ENCODE measurements at regions not wholly inside any gene's neighbourhood (a gene's known extent, or its start where the extent isn't known, plus 50 kb on each side); places are given as distances from the start of the nearest gene placed in this dataset.
"Not testable (repeated sequence)": the region's sequence is repeated elsewhere in the genome, so short reads cannot be mapped to it uniquely, and the experiment has no call there.

DNA sequence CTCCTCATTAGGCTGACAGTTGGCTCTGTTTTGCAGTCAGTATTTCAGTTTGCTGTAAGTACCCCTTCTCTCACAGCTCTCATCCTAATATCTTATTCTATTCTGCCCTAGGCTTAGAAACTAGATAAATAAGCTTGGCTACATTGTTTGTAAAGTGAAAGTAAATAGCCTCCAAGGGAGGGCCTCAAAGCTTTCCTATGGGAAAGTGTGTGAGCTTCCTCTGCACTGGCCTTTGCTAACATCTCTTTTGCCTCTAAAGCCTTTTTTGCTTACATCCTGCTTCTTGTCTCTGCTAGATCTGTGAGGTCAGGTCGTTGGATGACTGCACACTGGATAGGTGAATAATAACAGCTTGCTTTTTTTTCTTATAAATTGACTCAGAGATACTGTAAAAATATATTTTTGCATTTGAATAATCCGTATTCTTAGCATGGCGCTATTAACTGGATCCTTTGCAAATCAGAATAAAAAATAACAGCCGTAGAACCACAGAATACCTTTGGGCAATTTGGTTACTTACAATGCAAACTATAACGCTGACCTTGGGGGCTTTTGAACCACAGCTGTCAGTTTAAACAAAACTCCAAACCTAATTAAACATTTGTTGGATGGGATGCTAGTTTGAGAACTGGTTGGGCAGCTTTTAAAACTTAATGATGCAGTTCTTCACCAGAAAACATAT, 55.1 kb downstream of the TTC6 start:
- DNase-seq (ENCODE audit: low read depth): no peak

DNA sequence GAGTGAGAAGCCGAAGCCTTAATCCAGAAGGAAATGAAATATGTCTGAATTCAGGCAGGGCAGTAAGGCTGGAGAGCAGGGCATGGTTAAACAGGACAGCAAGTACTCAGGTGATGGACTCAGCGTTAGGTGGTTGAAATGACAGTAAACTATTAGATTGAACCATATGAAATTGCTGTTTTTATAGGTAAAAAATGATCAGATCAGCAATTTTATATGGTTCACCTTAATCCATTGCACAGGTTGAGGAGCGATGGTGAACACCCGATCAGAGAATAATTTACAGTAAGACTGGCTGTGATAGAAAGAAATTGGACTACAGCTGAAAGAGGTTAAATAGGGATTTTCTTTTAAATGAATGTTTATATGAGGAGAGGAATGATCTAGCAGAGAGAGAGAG, 56.6 kb downstream of the TTC6 start:
- DNase-seq (ENCODE audit: low read depth): no peak

DNA sequence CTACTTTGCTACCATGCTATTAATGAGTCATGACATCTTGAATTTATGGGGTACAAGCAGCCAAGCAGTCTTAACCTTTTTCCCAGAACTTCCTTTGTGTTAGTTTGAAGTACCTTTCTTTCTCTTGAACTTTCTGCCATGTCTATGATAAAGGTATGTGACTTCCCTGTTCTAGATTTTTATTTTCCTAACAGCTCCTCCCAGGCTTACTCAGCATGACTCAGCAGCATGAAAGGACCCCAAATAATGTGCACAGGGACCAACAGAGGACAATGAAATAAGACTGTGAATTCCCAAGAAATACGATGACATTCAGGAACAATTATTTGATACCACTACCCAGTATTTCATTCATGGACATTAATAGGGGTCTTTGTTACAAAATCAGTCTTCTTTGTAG, 60.0 kb downstream of the TTC6 start:
- DNase-seq (ENCODE audit: low read depth): no peak

DNA sequence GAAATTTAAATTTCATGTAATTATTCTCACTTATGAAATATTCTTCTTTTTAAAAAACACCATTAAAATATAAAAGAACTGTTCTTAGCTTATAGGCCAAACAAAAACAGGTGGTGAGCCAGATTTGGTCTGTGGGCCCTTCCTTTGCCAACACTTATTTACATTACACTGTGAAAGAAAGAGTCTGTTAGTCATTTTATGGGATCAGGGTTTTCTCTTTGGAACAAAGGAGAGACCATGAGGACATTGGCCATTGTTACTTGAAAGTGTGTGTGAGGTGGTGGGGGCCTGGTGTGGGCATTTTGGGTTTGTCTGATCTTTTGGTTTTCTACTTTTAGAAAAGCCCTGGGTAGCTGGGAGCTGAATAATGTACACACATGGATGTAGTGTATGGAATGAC, 62.7 kb downstream of the TTC6 start:
- no peak for DNase-seq (ENCODE audit: low read depth)

DNA sequence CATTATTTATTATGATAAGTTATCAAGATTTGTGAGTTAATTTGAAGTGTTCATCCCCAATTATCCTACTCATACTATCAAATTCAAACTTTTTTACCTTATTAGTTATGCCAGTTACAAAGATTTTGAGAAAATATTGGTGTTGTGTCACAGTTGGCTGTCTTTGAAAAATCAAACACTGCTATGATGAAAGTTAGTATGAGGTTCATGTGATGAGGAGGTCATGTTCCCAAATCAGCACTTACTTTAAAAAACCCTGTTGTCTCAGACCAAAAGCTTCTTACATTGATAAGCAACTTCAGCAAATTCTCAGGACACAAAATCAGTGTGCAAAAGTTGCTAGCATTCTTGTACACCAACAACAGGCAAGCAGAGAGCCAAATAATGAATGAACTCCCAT, 68.1 kb downstream of the TTC6 start:
- DNase-seq (ENCODE audit: low read depth): no peak

DNA sequence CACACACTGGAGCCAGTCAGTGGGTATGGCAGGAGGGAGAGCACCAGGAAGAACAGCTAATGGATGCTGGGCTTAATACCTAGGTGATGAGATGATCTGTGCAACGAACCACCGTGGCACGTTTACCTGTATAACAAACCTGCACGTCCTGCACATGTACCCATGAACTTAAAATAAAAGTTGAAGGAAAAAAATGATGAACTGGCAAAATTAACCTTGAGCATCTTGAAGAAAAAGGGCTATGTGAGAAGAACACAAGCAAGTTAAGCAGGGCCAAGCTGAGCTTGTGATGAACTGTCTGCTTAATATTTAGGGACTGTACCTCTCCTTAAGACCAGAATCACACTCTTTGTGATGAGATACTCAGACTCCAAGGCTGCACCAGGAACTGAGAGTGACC, 70.0 kb downstream of the TTC6 start:
- no peak for DNase-seq (ENCODE audit: low read depth)

DNA sequence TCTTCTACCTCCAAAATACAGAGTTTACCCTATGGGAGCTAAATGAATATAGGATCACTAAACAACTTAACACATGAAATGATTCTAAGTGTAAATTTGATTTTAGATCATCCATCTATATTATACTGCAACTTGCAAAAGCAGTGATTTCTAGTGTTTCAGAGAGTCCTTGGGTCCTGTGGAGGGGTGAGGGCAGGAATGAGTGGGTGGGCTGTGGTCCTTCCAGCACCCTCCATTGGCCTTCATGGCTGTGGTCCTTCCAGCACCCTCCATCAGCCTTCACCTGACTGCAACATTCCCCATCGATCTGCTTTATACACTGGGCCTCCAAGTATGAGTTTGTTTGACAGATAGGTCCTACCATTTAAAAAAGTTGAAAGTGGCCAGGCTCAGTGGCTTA, 70.5 kb downstream of the TTC6 start:
- DNase-seq (ENCODE audit: low read depth): no peak

DNA sequence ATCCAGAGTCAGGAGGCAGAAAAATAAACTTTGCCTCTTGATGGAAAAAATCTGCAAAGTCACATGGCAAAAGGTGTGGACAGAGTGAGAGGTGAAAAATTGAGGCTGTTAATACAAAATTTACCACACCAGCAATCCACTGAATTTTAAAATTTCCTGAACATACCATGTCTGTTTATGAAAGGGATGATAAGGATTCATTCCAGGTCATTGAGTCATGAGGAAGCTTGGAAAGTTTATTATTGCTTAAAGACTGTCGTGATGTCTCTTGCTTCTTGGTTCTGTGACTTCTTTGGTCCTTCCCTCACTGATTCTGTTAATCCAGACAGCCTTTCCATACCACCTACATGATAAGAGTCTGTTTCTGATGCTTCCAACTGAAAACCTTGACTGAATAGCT, 73.2 kb downstream of the TTC6 start:
- DNase-seq (ENCODE audit: low read depth): no peak

DNA sequence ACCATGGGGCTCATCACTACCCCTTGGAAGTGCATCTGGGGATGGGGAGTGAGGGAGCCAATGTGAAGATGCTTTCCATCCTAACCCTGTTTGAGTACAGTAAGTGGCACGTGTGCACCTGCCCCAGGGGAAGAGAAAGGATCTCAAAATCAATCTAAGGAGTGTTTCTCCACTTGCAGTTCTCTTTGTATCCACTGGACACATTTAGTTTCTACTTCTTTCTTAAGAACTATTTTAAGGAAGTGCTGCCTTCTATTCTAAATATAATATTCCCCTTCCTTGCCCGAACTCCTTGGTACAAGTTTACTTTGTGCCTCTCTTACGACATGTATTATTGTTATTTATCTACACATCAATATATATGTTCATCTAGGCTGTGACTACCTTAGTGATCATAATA, 73.8 kb downstream of the TTC6 start:
- no peak for DNase-seq (ENCODE audit: low read depth)

DNA sequence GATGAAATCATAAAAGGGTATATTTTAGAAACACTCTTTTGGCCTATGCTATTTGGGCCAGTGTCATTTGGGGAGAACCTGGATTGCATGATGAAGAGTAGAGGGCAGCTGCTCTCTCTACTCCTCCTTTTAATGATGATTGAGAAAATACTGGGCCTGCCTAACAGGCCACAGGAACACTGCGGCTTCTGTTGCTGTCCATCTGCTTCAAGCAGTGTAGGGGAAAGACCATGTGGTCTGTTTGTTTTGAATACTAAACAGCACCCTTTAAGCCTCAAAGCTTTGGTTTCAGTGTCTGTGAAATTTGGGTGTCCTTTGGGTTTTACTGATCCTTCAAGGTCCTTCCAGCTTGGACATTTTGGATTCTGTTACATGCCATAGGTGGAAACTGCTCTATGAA, 78.0 kb downstream of the TTC6 start:
- no peak for DNase-seq (ENCODE audit: low read depth)

DNA sequence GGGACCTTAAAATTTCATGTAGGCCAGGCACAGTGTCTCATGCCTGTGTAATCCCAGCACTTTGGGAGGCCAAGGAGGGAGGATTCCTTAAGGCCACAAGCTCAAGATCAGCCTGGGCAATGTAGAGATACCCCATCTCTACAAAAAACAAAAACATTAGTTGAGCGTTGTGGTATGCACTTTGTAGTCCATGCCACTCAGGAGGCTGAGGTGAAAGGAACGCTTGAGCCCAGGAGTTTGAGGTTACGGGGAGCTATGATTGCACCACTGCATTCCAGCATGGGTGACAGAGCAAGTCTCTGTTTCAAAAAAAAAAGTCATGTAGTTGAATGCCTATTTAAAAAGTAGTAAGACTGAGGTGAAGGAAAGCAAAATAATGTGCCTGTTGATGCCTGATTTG, 83.5 kb downstream of the TTC6 start:
- DNase-seq (ENCODE audit: low read depth): no peak

DNA sequence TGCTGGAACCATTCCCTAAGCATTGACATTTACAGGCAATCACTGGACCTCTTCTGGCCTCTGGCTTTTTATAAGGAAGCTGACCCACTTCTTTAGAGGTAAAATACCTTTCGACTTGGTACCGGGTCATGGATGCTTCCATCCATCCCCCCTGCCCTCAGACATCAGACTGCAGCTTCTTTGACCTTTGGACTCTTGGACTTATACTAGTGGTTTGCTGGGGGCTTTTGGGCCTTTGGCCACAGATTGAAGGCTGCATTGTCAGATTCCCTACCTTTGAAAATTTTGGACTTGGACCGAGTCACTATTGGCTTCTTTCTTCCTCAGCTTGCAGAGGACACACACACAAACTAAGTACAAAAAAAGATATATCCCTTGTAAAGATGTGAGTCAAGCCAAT, 86.1 kb downstream of the TTC6 start:
- no peak for DNase-seq (ENCODE audit: low read depth)

DNA sequence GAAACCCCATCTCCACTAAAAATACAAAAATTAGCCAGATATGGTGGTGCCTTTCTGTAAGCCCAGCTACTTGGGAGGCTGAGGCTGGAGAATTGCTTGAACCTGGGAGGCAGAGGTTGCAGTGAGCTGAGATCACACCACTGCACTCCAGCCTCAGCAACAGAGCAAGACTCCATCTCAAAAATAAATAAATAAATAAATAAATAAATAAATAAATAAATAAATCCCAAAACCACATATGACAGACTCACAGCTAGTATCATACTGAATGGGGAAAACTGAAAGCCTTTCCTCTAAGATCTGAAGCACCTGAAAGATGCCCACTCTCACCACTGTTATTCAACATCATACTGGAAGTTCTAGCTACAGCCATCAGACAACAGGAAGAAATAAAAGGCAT, 97.3 kb downstream of the TTC6 start:
- not testable (repeated sequence) for DNase-seq (ENCODE audit: low read depth)

DNA sequence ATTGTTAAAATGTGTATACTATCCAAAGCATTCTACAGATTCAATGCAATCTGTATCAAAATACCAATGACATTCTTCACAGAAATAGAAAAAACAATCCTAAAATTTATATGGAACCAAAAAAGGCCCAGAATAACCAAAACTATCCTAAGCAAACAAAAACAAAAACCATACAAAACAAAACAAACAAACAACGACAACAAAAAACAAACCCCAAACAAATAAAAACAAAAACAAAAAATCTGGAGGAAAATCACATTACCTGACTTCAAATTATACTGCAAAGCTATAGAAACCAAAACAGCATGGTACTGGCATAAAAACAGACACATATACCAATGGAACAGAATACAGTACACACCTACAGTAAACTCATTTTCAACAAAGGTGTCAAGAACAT, 98.0 kb downstream of the TTC6 start:
- DNase-seq (ENCODE audit: low read depth): not testable (repeated sequence)

DNA sequence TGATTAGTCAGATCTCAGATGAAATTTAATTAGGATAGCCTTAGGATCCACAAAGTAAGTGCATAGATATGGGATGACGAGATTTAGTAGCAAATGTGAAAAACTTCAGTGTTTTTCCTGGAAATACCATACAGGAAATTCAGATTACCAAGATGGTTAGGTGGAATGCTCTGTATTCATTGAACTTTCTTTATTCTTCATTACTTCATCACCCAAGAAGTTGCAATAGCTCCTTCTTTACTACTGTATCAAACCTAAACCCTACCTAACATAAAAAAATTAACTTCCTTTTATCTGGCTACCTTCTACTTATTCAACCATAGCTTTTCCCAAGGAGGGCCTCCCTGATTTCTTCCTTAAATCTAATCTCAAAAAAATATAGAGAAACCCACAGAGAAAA, 100.4 kb downstream of the TTC6 start:
- no peak for DNase-seq (ENCODE audit: low read depth)

DNA sequence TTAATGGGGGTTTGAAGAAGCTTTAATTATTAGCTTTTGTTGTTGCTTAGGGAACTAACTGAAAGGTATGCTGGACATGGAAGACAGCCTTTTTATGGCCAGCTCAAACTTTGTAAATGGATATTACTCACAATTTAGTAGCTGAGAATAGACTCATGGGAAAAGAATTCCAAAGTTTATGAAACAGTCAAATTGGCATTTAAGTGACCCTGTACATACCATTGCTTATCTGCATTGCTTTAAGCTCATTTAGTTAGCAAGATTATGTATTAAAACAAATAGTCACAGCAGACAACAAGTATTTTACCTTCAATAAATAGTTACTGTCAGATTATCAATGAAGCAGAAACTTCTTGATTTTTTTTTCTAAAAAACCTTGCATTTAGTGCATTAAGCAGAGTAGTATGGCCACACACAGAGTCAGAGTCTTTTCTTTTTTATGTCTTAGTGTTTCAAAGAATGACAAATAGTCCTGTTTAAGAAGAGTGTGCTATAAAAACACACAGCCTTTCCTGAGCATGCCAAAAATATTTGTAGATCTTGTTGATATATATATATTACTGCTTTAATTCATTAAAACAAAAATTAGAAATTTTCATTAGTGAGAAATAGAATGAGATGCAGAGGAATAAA, 102.2 kb downstream of the TTC6 start:
- DNase-seq (ENCODE audit: low read depth): no peak

DNA sequence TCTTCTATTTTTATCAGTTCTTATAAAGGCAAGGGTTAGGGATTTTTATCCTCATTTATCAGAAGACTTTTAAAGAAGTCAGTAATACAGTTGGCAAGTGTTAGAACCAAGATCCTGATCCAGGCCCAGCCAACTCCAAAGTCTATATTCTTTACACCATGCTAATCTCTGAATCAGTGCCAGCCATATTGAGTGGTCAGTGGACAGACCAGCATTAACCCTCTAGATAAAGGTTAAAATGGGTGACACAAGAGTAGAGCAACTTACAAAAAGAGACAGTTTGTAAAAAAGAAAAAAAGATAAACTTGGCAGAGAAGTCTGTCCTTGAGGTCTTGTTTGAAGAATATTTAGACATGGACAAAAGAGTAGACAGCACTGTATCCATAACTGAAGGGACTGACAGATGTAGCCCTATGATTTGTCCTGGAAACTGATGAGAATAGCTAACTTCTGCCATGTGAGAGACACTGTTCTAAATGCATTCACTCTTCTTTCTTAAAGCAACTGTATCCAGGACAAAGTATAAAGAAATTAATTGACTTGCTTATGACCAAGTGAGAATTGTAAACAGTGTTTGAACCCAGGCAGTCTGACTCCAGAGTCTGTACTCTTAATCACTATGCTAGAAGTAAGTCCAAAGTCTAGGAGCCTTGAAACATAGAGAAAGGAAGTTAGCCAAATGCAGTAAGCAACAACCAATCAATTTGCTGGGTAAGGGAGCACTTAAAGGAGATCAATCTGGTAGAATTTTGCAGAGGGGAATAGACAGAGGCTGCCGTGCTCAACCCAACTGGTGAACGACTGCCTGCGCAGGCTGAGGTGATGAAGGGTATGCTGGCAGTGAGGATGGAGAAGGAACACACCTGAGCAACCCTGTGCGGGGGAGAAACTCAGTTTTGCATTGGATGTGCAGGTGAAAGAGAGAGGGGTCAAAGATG, 103.7 kb downstream of the TTC6 start:
- no peak for DNase-seq (ENCODE audit: low read depth)

DNA sequence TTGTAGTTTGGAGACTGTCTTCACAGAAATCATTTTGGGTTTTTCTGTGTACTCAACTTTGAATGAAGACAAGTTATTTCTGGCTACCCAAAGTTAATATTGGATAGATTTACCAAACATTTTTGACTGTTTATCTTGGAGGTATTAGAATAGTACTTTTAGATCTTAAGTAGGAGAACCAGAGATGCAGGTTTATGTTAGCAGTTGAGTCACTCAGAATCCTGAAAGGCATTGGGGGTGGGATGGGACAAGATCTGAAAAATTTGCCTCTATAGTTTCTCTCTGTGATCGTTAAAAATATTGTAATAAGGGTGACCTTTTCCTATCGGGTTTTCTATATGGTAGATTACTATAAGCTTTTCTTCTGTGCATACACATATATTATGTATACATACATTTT, 112.3 kb downstream of the TTC6 start:
- DNase-seq (ENCODE audit: low read depth): no peak

DNA sequence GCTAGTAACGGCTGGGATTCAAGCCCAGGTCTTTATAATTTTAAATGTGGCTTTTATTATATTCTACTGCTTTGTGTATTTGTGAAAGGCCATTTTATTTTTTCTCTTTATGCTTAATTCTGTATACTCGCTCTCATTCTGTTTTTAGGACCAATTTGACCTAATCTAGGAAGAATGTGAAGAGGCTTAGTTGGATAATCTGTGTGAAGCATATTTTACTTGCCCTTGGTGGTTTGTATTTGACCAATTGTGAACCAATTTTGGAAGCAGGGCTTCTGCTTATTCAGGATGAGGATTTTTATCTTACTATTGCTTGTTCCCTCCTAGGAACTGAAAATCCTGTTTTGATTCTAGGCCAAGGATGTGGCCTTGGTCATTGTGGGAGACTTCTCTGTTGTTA, 113.1 kb downstream of the TTC6 start:
- DNase-seq (ENCODE audit: low read depth): no peak

DNA sequence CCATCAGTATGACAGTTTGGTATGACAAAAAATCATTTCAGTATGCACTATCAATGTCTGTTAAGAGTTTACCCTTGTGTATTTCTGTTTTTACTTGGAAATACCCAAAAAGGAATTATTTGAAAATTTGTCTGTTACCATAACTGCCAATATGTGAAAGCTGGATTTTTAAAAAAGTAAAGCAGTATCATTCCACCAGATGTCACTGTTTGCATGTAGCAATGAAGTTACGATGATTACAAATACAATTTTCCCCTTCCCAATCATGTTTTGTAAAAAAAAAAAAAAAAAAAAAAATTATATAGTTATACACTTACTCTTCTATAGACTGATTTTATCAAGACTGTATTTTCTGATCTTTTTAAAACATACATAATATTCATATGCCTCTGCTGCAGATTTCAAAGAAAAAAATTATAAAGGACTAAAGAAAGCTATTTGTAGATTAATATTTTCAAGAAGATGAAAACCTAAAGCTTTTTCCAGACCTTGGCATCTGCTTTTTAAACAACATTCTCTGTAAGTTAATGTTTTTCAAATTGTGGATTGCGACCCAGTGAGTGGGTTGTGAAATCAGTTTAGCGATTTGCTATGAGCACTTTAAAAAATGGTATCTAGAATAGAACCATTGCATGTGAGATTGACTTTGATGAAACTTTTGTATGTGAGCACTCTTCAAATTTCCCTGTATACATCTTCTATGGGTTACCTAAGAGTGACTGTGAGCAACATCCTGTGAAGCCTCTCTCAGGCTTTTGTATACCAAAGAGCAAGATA, 114.2 kb downstream of the TTC6 start:
- no peak for DNase-seq (ENCODE audit: low read depth)

DNA sequence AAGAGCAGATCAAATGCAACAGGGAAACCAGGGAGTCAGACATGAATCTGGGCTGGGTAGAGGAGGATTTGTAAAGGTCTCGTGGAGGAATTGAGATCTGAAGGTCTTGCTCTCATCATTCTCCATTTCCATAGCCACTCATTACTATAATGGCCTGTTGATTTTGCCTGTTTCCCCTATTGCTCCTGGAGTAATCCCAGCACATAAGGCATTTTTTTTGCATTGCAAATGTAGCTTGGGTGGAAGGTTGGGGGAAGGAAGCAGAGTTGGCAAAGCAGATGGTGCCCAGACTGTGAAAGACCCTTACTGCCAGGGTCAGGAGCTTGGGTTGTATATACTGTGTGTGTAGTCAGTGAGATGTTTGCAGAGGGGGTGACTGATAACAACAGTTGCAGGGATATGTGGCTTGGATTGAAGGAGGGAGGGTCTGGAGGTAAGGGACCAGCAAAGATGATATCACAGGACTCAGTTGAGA, 116.0 kb downstream of the TTC6 start:
- DNase-seq (ENCODE audit: low read depth): no peak

DNA sequence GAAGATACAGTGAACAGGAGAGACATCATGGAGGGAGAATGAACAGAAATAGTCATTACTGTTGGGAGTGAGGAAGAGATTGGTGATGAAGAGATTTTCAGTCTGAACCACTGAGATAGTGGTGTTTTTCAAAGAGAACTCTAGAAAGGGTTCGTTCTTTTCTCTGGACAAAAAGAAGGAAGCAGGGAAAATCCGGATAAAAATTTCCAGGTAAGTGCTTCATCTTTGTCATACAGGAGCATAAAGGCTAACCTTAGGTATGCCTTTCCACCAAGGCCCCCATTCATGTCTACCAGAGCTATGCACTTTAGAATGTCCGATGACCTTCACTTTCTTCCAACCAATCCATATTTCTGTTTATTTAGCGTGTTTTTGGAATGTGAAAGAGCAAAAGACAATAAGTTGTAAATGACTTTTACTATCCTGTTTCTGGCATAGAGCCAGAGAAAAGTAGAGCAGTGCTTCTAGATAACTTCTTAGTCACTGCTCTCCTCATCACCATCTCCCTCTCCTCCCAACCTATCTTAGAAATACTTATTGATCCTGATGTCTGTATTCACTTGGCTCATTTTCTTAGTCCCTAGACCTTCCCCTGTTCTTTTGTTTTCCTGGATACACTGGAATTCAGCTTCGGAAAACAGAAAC, 116.5 kb downstream of the TTC6 start:
- DNase-seq (ENCODE audit: low read depth): no peak

All from fibroblast of gingiva (primary cell).